NCI-H1436 (cell line): ENCODE measurements at regions not wholly inside any gene's neighbourhood (a gene's known extent, or its start where the extent isn't known, plus 50 kb on each side); places are given as distances from the start of the nearest gene placed in this dataset.
"Not testable (repeated sequence)": the region's sequence is repeated elsewhere in the genome, so short reads cannot be mapped to it uniquely, and the experiment has no call there.

ENCODE experiments used
- DNase-seq: peaks from one replicate; lab custom pipeline; 2025; lab: John Stamatoyannopoulos, UW

GRCh38 chr5:99901972-99902371 lies 633.2 kb upstream of the FAM174A start:
- no peak for DNase-seq

GRCh38 chr5:99900302-99900852 lies 634.8 kb upstream of the FAM174A start:
- no peak for DNase-seq

GRCh38 chr5:99879791-99880511 lies 655.2 kb upstream of the FAM174A start:
- no peak for DNase-seq

GRCh38 chr5:99878830-99879229 lies 656.3 kb upstream of the FAM174A start:
- DNase-seq: no peak

- no peak for DNase-seq
Observed at GRCh38 chr5:99866740-99867139, 668.4 kb upstream of the FAM174A start.

GRCh38 chr5:99865159-99865558 lies 670.0 kb upstream of the FAM174A start:
- no peak for DNase-seq

- DNase-seq: no peak
Observed at GRCh38 chr5:99835791-99836190, 699.4 kb upstream of the FAM174A start.

GRCh38 chr5:99827136-99827535 lies 708.0 kb upstream of the FAM174A start:
- DNase-seq: no peak

GRCh38 chr5:99817796-99818195 lies 717.4 kb upstream of the FAM174A start:
- no peak for DNase-seq

- DNase-seq: no peak
Observed at GRCh38 chr5:99814321-99815063, 720.7 kb upstream of the FAM174A start.

- DNase-seq: no peak
Observed at GRCh38 chr5:99808657-99809230, 726.4 kb upstream of the FAM174A start.

GRCh38 chr5:99807346-99807745 lies 727.8 kb upstream of the FAM174A start:
- DNase-seq: no peak

- DNase-seq: no peak
Observed at GRCh38 chr5:99795031-99795430, 740.1 kb upstream of the FAM174A start.

- no peak for DNase-seq
Observed at GRCh38 chr5:99788482-99788881, 746.7 kb upstream of the FAM174A start.

- DNase-seq: no peak
Observed at GRCh38 chr5:99775189-99775588, 760.0 kb upstream of the FAM174A start.

- no peak for DNase-seq
Observed at GRCh38 chr5:99773290-99773689, 761.9 kb upstream of the FAM174A start.

- no peak for DNase-seq
Observed at GRCh38 chr5:99771296-99771695, 763.9 kb upstream of the FAM174A start.

- DNase-seq: no peak
Observed at GRCh38 chr5:99765011-99765410, 770.2 kb upstream of the FAM174A start.

GRCh38 chr5:99763021-99763774 lies 772.0 kb upstream of the FAM174A start:
- DNase-seq: no peak

- DNase-seq: no peak
Observed at GRCh38 chr5:99747342-99747741, 787.8 kb upstream of the FAM174A start.

GRCh38 chr5:99733146-99733545 lies 802.0 kb upstream of the FAM174A start:
- DNase-seq: not testable (repeated sequence)

GRCh38 chr5:99730653-99731052 lies 801.8 kb upstream of the CHD1 start:
- not testable (repeated sequence) for DNase-seq
